ENCODE measurements at regions not wholly inside any gene's neighbourhood (a gene's known extent, or its start where the extent isn't known, plus 50 kb on each side); places are given as distances from the start of the nearest gene placed in this dataset.

- Histone ChIP-seq H3K4me3 (no peak overlapping the region), H3K79me2 (ENCODE audit: control insufficient read depth, insufficient read depth, low read length) (no peaks in the 10 kb centered on the region), H2AFZ (ENCODE audit: low read depth, low read length) (no peak overlapping the region), H3K9me3 (replicated peaks; ENCODE audit: control insufficient read depth, insufficient read depth, low read depth, low read length) (no peaks in the 10 kb centered on the region), H3K9me1 (ENCODE audit: control insufficient read depth, insufficient read depth, low read length) (no peaks in the 10 kb centered on the region), H3K4me2 (ENCODE audit: insufficient read depth, low read length) (no peak overlapping the region), H4K20me1 (replicated peaks; ENCODE audit: control insufficient read depth, insufficient read depth, low read length) (no peaks in the 10 kb centered on the region), H3K4me1 (replicated peaks in 1 of 2; ENCODE audit: control insufficient read depth in 2 of 2, insufficient read depth in 2 of 2, low read length in 2 of 2) (no peaks in the 10 kb centered on the region), H3K27me3 (ENCODE audit: control insufficient read depth in 2 of 2, insufficient read depth in 2 of 2, low read length in 2 of 2) (no peaks in the 10 kb centered on the region), H3K36me3 (ENCODE audit: control insufficient read depth, insufficient read depth, low read length) (no peaks in the 10 kb centered on the region), H3K9ac (ENCODE audit: insufficient read depth in 1 of 2, low read depth in 2 of 2, low read length in 2 of 2) (no peak overlapping the region), H3K27ac (ENCODE audit: extremely low read depth, low read depth, low read length) (no peak overlapping the region)
- CTCF ChIA-PET (ENCODE audit: low intra/inter-chr PET ratio) = no interaction called here
- no peak for TF ChIP-seq PHF20 (IDR thresholded peaks at IDR 0.05; ENCODE audit: partially characterized antibody)
- TF ChIP-seq RBM25 (IDR thresholded peaks at IDR 0.05; ENCODE audit: low read depth, low read length, severe bottlenecking) = no peak
- TF ChIP-seq SIN3A (IDR thresholded peaks at IDR 0.05; ENCODE audit: borderline replicate concordance in 2 of 2, control insufficient read depth in 1 of 2, low read depth in 2 of 2, low read length in 2 of 2) = no peak
- no peak for TF ChIP-seq ZNF197 (CRISPR knock-in tag; IDR thresholded peaks at IDR 0.05; ENCODE audit: low read depth)
- no peak for TF ChIP-seq RREB1 (CRISPR knock-in tag; IDR thresholded peaks at IDR 0.05)
- no peak for TF ChIP-seq HNRNPUL1 (IDR thresholded peaks at IDR 0.05; ENCODE audit: low read length)
- no peak for TF ChIP-seq NFYB (IDR thresholded peaks at IDR 0.05; ENCODE audit: extremely low read depth, insufficient read length)
- TF ChIP-seq, protein P1, sequence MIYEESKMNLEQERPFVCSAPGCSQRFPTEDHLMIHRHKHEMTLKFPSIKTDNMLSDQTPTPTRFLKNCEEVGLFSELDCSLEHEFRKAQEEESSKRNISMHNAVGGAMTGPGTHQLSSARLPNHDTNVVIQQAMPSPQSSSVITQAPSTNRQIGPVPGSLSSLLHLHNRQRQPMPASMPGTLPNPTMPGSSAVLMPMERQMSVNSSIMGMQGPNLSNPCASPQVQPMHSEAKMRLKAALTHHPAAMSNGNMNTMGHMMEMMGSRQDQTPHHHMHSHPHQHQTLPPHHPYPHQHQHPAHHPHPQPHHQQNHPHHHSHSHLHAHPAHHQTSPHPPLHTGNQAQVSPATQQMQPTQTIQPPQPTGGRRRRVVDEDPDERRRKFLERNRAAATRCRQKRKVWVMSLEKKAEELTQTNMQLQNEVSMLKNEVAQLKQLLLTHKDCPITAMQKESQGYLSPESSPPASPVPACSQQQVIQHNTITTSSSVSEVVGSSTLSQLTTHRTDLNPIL (CRISPR knock-in tag; IDR thresholded peaks at IDR 0.05) = no peak
- no peak for TF ChIP-seq NCOA2 (IDR thresholded peaks at IDR 0.05; ENCODE audit: partially characterized antibody in 2 of 2)
- TF ChIP-seq NR1H2 (CRISPR knock-in tag; IDR thresholded peaks at IDR 0.05) = no peak
- POLR2A ChIA-PET = no interaction called here
- no peak for ATAC-seq
- in situ Hi-C loops (cut with MboI) = no loop called here
- no TSS peak for BruUV-seq (replicated peaks)
- no peak for DNase-seq (ENCODE audit: extremely low read depth in 1 of 4, low spot score in 3 of 4)
- WGBS (ENCODE audit: insufficient coverage, low coverage, missing lambda C conversion rate) = 21% methylated on average over 5 of the region's 5 CpGs
- FAIRE-seq = no peak
- intact Hi-C loops (cut with micrococcal nuclease) = no loop called here
These were observed 82.1 kb upstream of the IL33 start for GRCh38 chr9:6133346-6134063.
